Lower leg skin (tissue), 3 donors: ENCODE measurements at regions not wholly inside any gene's neighbourhood (a gene's known extent, or its start where the extent isn't known, plus 50 kb on each side); places are given as distances from the start of the nearest gene placed in this dataset.

ENCODE experiments used
- CTCF ChIP-seq, 3 donors: fragments of 450-650 bp; IDR thresholded peaks; one replicate each; pipeline ENCODE4 v1.5.1; 2016; ENCODE audit warnings: antibody characterized with exemption in 3 of 3, mild to moderate bottlenecking in 3 of 3, moderate library complexity in 2 of 3
- POLR2A ChIP-seq, 2 donors: fragments of 450-650 bp; IDR thresholded peaks; one replicate each; pipeline ENCODE4 v1.6.1; 2016 to 2017; ENCODE audit warnings: antibody characterized with exemption in 2 of 2, mild to moderate bottlenecking in 1 of 2, moderate library complexity in 1 of 2

DNA sequence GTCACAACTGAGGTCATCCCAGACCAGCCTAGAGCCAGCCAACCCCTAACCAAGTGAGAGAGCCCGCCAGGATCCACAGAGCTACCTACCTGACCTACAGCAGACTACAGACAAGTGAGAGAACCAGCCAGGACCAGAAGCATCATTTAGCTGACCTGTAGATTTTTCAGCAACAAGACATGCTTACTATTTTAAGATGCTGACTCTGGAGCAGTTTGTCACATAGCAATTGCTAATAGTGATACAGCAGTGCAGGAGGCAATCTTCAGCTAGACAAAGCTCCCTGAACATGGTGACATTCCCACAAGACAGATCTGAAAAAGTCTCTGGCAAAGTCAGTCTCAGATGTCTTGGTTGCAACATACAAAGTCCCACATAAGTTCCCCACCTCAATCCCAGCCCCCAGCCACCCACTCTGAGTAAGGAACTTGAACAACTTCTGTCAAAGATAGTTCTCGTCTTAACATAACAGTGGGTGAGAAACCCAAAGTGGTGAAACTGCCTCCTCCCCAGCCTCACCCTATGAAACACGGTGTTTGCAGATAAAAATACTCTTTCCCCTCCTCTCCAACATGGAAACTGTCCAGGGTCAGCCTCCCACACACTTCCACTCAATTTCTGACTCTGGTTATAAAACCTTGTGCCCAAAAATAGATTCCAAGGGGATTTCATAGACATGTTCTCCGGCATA lies 120.3 kb upstream of the SLC6A11 start:
- TF ChIP-seq POLR2A (IDR thresholded peaks at IDR 0.05) (no peak), CTCF (IDR thresholded peaks at IDR 0.05) (no peak)
